Spleen (tissue), 11 donors: ENCODE measurements at regions not wholly inside any gene's neighbourhood (a gene's known extent, or its start where the extent isn't known, plus 50 kb on each side); places are given as distances from the start of the nearest gene placed in this dataset.

Source experiments
- DNase-seq: peaks from one replicate; pipeline ENCODE4 v3.0.0-alpha.2; 2020
- H3K27ac ChIP-seq, 8 donors: fragments of 200-600 bp; sonication (generic) in 7 of 8; 1 replicate in 4 of 8; 2 replicates in 4 of 8; pipeline versions ENCODE4 v1.5.0 to v1.8.0; 2016 to 2021; ENCODE audit warnings: inconsistent platforms in 4 of 8, mild to moderate bottlenecking in 4 of 8, moderate library complexity in 1 of 8
- H3K27me3 ChIP-seq, 7 donors: fragments of 200-600 bp; sonication (generic) in 6 of 7; replicated peaks in 1 of 7; 1 replicate in 4 of 7; 2 replicates in 3 of 7; pipeline versions ENCODE4 v1.5.0 to v1.8.0; 2016 to 2021; ENCODE audit warnings: inconsistent platforms in 3 of 7, mild to moderate bottlenecking in 1 of 7
- H3K36me3 ChIP-seq, 6 donors: fragments of 200-600 bp; sonication (generic) in 5 of 6; 1 replicate in 4 of 6; 2 replicates in 2 of 6; pipeline versions ENCODE4 v1.5.0 to v1.8.0; 2016 to 2021; ENCODE audit warnings: inconsistent platforms in 2 of 6
- H3K4me1 ChIP-seq, 6 donors: fragments of 200-600 bp; sonication (generic) in 5 of 6; 1 replicate in 3 of 6; 2 replicates in 3 of 6; pipeline versions ENCODE4 v1.5.0 to v1.8.0; 2016 to 2021; ENCODE audit warnings: inconsistent platforms in 3 of 6
- H3K4me3 ChIP-seq, 8 donors: fragments of 200-600 bp; sonication (generic) in 7 of 8; 1 replicate in 4 of 8; 2 replicates in 4 of 8; pipeline versions ENCODE4 v1.5.0 to v1.8.0; 2016 to 2021; ENCODE audit warnings: inconsistent platforms in 4 of 8, mild to moderate bottlenecking in 4 of 8, moderate library complexity in 2 of 8
- H3K9me3 ChIP-seq, 8 donors: fragments of 200-600 bp; sonication (generic) in 7 of 8; 1 replicate in 4 of 8; 2 replicates in 4 of 8; pipeline versions ENCODE4 v1.5.0 to v1.8.0; 2016 to 2021; ENCODE audit warnings: inconsistent platforms in 4 of 8
- POLR2A ChIP-seq, 3 donors: fragments of 450-650 bp; IDR thresholded peaks; one replicate each; pipeline ENCODE4 v1.5.1; 2017; ENCODE audit warnings: antibody characterized with exemption in 3 of 3, mild to moderate bottlenecking in 1 of 3
- POLR2AphosphoS5 ChIP-seq, 3 donors: sonication (generic); formaldehyde crosslinking; IDR thresholded peaks; one replicate each; pipeline ENCODE4 v1.5.1; 2017; ENCODE audit warnings: antibody characterized with exemption in 3 of 3
- WGBS, 5 donors: extraction: QIAGEN DNeasy Blood & Tissue Kit in 3 of 5; methylation state at CpG; one replicate each; pipeline versions ENCODE4 v1.1.5 to v1.1.7; 2013 to 2018; 5-methylcytosine and 5-hydroxymethylcytosine counted together
- intact Hi-C: fragments of 100-400 bp; cut with DNase I; formaldehyde crosslinking; loops from one replicate; pipeline ENCODE4 v1.15.0; 2023; ENCODE audit warnings: low total_unique reads
- TF ChIP-seq, protein P1 (sequence below), 11 experiments: fragments of 200-600 bp in 7 of 11; fragments of 450-650 bp in 4 of 11; sonication (generic) in 4 of 11; IDR thresholded peaks in 8 of 11; conservative IDR thresholded peaks in 3 of 11; 1 replicate in 7 of 11; 2 replicates in 4 of 11; pipeline versions ENCODE4 v1.4.0 to v1.8.0; 2016 to 2021; ENCODE audit warnings: antibody characterized with exemption in 11 of 11, inconsistent platforms in 4 of 11, mild to moderate bottlenecking in 1 of 11
- donor health status: healthy with polysubstance abuse.
- donor health status: DM: no; HTN: no; CAD: no; lungs with moderate emphysema.
- donor health status: DM: no; HTN: no; CAD: no.
- donor health status: Bipolar disorder and iron deficiency.
- donor health status: healthy.
- donor health status: DM: no; HTN: no; CAD: no.
- donor health status: DM: yes; HTN: yes; CAD: no.

DNA sequence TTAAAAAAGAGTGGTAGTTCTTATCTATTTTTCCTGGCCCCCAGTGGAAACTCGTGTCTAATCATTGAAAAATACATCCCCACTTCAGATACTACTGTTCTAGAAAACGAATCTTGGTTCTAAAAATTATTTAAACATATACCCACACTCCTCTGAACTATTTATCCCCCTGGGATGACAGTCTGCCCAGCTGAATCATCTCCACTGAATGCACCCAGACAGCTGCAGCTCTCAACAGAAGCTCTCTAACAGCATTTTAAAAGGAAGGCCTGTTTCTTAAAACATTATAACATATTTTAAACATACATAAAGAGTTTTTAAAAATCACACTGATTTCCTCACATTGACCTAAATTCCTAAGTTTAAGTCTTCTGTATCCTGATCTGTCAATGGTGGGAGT is 544.6 kb upstream of the PHF14 start:
- no peaks in the 10 kb centered on the region for H3K27me3 ChIP-seq
- H3K4me3 ChIP-seq: no peak overlapping the region
- intact Hi-C loops: no loop called here
- no peaks in the 10 kb centered on the region for H3K9me3 ChIP-seq
- H3K36me3 ChIP-seq: no peaks in the 10 kb centered on the region
- no peak overlapping the region for H3K27ac ChIP-seq
- TF ChIP-seq POLR2AphosphoS5 (IDR thresholded peaks at IDR 0.05): no peak
- TF ChIP-seq, protein P1, sequence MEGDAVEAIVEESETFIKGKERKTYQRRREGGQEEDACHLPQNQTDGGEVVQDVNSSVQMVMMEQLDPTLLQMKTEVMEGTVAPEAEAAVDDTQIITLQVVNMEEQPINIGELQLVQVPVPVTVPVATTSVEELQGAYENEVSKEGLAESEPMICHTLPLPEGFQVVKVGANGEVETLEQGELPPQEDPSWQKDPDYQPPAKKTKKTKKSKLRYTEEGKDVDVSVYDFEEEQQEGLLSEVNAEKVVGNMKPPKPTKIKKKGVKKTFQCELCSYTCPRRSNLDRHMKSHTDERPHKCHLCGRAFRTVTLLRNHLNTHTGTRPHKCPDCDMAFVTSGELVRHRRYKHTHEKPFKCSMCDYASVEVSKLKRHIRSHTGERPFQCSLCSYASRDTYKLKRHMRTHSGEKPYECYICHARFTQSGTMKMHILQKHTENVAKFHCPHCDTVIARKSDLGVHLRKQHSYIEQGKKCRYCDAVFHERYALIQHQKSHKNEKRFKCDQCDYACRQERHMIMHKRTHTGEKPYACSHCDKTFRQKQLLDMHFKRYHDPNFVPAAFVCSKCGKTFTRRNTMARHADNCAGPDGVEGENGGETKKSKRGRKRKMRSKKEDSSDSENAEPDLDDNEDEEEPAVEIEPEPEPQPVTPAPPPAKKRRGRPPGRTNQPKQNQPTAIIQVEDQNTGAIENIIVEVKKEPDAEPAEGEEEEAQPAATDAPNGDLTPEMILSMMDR (IDR thresholded peaks at IDR 0.05 in 8 of 11, conservative IDR thresholded peaks at IDR 0.05 in 3 of 11): no peak
- no peak for TF ChIP-seq POLR2A (IDR thresholded peaks at IDR 0.05)
- WGBS, 5 donors: 17 to 51% (median 21%) methylated on average over 2 of the region's 2 CpGs
- no peaks in the 10 kb centered on the region for H3K4me1 ChIP-seq
- DNase-seq: no peak

DNA sequence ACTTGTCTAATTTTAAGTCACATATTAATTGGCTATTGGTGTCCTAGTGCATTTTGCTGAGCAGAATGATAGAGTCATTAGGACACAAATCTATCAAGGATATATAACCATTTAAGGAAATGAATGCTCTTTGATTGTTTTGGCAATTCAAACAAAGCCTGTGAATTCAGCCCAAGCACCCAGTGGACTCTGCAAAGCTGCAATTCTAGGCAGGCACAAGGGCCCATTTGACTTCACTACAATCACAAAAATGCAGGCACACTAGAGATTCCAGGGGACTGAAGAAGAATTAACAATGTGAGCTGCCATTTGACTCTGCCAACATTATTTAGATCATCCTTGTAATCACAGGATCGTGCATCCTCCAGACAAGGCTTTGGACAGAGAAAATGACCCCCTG is 544.2 kb upstream of the PHF14 start:
- Histone ChIP-seq H3K27me3 (no peaks in the 10 kb centered on the region), H3K4me3 (no peak overlapping the region), H3K27ac (no peak overlapping the region), H3K9me3 (no peaks in the 10 kb centered on the region), H3K36me3 (no peaks in the 10 kb centered on the region), H3K4me1 (no peaks in the 10 kb centered on the region)
- intact Hi-C loops: no loop called here
- no peak for TF ChIP-seq POLR2AphosphoS5 (IDR thresholded peaks at IDR 0.05)
- TF ChIP-seq, protein P1 (IDR thresholded peaks at IDR 0.05 in 8 of 11, conservative IDR thresholded peaks at IDR 0.05 in 3 of 11): no peak
- TF ChIP-seq POLR2A (IDR thresholded peaks at IDR 0.05): no peak
- no peak for DNase-seq
- 9 to 69% (median 60%) methylated on average over 1 of the region's 1 CpG for WGBS, 5 donors

DNA sequence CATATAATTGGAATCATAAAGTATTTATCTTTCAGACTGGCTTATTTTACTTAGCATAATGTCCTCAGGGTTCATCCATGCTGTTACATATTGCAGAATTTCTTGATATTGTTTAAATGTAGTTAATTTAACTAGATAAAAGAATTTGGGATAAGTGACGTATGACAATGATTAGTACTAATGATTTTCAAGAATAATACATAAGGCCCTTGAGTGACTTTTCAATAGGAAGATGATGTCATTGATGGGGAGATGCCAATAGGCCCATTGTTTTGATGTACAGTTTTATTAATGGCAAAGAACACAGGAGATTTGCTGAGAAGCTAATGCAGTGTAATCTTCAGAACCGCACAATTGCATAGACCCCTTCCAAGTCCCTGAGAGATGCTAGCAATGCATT is 537.4 kb upstream of the PHF14 start:
- TF ChIP-seq POLR2A (IDR thresholded peaks at IDR 0.05) (no peak), POLR2AphosphoS5 (IDR thresholded peaks at IDR 0.05) (no peak)
- TF ChIP-seq, protein P1 (IDR thresholded peaks at IDR 0.05 in 8 of 11, conservative IDR thresholded peaks at IDR 0.05 in 3 of 11): no peak

DNA sequence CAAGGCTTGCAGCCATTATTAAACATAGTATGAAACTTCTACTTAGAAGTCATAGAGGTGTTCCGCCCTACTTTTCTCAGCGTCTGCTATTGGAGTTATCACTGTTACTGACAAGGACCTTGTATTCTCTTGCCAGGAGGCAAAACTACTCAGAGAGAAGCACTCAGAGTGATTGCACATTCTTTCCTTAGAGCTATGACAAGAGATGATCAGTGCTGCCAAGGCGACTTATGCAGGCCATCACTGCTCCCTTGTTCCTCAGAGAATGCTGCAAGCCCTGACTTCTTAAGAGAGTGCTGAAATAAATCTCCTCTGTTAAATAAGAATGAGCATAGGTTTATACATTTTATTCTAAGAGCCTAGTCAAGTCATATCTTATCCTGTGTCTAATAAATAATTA is 534.6 kb upstream of the PHF14 start:
- intact Hi-C loops: no loop called here
- TF ChIP-seq POLR2AphosphoS5 (IDR thresholded peaks at IDR 0.05): no peak
- TF ChIP-seq POLR2A (IDR thresholded peaks at IDR 0.05): no peak
- TF ChIP-seq, protein P1 (IDR thresholded peaks at IDR 0.05 in 8 of 11, conservative IDR thresholded peaks at IDR 0.05 in 3 of 11): no peak
- DNase-seq: no peak
- H3K27me3 ChIP-seq: no peaks in the 10 kb centered on the region
- no peaks in the 10 kb centered on the region for H3K36me3 ChIP-seq
- no peaks in the 10 kb centered on the region for H3K4me1 ChIP-seq
- H3K27ac ChIP-seq: no peak overlapping the region
- H3K4me3 ChIP-seq: no peak overlapping the region
- 77 to 92% (median 81%) methylated on average over 3 of the region's 3 CpGs for WGBS, 5 donors
- peaks cover 0 to 4% (median 0%) of the 10 kb centered on the region in 8 donors for H3K9me3 ChIP-seq

More for the DNA sequence above, 537.4 kb upstream of the PHF14 start:
- H3K27me3 ChIP-seq: no peaks in the 10 kb centered on the region
- H3K4me3 ChIP-seq: no peak overlapping the region
- DNase-seq: no peak
- H3K9me3 ChIP-seq: no peaks in the 10 kb centered on the region
- H3K27ac ChIP-seq: no peak overlapping the region
- intact Hi-C loops: no loop called here
- no peaks in the 10 kb centered on the region for H3K36me3 ChIP-seq
- WGBS, 5 donors: 82 to 93% (median 82%) methylated on average over 2 of the region's 2 CpGs
- no peaks in the 10 kb centered on the region for H3K4me1 ChIP-seq
